ENCODE measurements at regions not wholly inside any gene's neighbourhood (a gene's known extent, or its start where the extent isn't known, plus 50 kb on each side); places are given as distances from the start of the nearest gene placed in this dataset.

DNA sequence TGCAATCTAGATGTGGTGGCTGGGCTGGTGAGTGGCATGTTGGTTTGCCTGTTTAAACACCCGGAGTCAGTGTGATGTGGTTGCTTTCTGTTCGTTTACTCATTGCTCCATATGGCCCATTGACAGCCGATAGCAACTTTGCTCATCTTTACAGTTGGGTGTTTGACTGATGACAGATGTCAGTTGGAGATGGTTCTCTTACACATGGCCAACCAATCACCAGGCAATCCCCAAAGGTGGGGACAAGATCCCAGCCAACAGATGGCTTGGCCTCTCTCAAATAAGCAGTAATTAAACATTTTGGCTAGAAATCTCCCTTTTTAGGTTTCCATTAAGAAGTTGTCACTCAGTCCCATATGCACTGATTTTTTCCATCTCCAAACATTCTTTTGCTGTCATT is 497.1 kb upstream of the ARGLU1 start:
- no peak for DNase-seq

GRCh38 chr13:107057028-107057631 is 489.2 kb upstream of the ARGLU1 start:
- DNase-seq = no peak

DNA sequence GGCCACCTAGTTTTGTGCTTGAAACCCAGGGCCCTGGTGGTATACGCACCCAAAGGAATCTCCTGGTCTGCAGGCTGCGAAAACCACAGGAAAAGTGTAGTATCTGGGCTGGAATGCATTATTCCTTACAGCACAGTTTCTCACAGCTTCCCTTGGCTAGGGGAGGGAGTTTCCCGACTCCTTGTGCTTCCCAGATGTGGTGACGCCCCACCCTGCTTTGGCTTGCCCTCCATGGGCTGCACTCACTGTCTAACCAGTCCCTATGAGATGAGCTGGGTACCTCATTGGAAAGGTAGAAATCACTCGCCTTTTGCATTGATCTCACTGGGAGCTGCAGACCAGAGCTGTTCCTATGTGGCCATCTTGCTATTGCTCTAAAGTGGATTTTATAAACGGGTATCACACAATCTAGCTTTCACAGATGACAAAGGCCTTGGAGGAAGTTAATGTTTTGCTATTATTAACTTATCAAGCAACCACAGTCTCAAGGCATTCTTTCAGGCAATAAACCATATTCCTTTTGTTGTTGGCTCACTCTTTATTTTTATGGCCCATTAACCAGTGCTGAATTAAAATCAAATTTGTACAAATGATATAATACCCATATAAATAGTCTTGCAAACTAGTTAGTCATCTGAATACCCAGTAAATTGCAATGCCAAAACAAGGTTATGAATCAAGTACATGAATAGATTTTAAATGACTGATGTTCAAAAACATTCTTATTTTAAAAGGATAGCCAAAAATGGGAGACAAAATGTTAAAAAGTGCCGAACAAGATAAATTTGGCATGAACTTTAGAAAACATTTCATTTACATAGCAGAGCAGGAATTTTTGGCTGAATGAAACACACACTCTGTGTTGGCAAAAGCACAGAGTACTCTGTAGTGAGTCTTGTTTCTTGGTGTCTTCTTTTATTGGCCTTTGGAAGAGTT is 475.4 kb upstream of the ARGLU1 start:
- peak in 1 of 51 donors; percentile 3 for DNase-seq

GRCh38 chr13:107035778-107036177 is 467.8 kb upstream of the ARGLU1 start:
- DNase-seq = no peak

- no peak for DNase-seq
Measured at GRCh38 chr13:107035186-107035585, 467.2 kb upstream of the ARGLU1 start.

- no peak for DNase-seq
Measured at GRCh38 chr13:107034236-107034872, 466.4 kb upstream of the ARGLU1 start.

DNA sequence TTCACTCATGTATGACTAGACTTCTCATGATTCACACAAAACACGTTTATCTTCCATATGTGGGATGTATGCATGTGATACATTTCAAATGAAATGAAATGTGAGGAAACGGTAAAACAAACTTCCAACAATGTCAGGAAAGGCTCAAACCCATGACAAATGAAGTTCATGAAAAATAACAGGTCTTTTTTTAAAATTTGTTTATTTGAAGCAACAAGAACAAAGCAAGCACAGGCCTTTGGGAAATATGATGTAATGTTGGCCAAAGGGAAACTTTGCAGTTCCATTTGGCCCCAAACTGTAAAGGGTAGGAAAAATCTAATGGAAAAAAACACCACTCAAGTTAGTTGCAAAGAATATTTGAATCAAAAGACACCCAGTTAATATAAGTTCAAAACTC is 463.8 kb upstream of the ARGLU1 start:
- no peak for DNase-seq

GRCh38 chr13:107028751-107029150 is 460.8 kb upstream of the ARGLU1 start:
- no peak for DNase-seq

GRCh38 chr13:107025991-107026390 is 458.1 kb upstream of the ARGLU1 start:
- peak in 5 of 51 donors; percentile 3 to 23 (median 15) for DNase-seq

- DNase-seq = no peak
Measured at GRCh38 chr13:107023335-107023734, 455.4 kb upstream of the ARGLU1 start.

DNA sequence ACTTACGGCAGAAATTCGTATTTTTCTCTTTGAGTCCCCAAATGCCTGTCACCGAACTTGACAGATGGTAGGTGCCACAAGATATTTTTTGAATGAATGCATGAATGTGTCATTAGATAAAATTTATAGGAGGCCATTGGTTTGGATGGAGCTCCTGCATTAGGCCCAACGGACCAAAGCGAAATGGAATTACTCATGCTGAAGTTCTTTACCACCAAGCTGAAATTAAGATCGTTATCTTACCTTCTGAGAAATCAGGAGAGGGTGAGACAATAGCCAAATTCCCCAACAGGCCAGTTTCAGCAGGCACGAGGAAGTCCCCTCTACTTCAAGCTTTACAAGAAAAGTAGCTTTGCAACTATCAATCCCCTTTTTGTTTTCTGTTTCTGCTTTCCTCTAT is 452.5 kb upstream of the ARGLU1 start:
- DNase-seq = no peak

GRCh38 chr13:107018285-107018684 is 450.3 kb upstream of the ARGLU1 start:
- DNase-seq = no peak

- no peak for DNase-seq
Measured at GRCh38 chr13:107006661-107007060, 438.7 kb upstream of the ARGLU1 start.

- DNase-seq = no peak
Measured at GRCh38 chr13:107005577-107005976, 437.6 kb upstream of the ARGLU1 start.

DNA sequence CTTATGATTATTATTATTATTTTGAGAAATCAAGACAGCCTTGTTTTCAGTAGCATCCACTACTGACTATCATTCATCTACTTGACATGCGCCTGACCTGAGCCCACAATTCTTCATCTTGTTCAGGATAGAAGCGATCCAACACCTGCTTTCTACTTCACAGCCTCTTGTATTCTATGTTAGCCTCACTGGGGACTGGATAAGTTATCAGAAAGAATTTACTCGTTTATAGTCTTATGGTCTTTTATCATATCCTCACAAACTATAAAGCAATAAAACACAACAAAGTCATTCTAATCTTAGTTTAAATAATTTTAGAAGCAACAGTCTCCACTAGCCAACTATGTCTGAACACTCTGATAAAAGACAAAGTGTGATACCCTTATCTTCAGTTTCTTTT is 436.0 kb upstream of the ARGLU1 start:
- no peak for DNase-seq

GRCh38 chr13:106998664-106999063 is 430.7 kb upstream of the ARGLU1 start:
- DNase-seq = no peak

- no peak for DNase-seq
Measured at GRCh38 chr13:106997696-106998095, 429.8 kb upstream of the ARGLU1 start.

DNA sequence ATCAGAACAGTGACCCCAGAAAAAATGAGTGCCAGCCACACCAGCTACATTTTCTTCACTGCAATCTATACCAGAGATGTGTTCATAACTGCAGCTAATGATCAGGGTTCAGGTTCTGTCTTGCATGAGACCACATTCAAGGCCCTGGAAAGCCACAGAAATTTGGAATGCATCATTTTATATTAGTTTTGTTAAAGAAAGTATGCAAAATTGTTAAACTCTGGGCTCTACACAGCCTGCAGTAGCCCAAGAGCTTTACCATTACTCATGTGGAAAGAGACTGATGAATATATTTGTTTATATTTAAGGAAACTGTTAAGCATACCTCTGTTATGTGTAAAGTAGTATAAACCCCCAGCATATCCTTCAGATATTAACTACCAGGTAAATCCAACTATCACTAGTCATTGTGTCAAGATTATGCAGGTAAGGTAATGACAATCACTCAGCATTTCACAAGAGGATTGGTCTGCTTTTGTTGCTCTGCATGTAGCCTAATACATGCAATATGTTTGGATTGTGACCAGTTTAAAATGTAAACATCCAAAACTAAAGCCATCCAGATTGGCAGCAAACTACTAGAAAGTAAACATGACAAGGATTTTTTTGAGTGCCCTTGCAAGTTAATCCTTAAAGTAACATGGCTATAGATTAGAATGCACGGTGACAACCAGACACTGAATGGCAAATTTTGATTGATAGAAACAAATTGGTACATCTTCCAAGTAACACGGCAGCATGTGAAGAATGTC is 429.1 kb upstream of the ARGLU1 start:
- no peak for DNase-seq

- DNase-seq = no peak
Measured at GRCh38 chr13:106990594-106990993, 422.7 kb upstream of the ARGLU1 start.

- DNase-seq = no peak
Measured at GRCh38 chr13:106989876-106990275, 421.9 kb upstream of the ARGLU1 start.

- no peak for DNase-seq
Measured at GRCh38 chr13:106987427-106987785, 419.5 kb upstream of the ARGLU1 start.

Measured in hypothalamus (tissue), 51 donors.